ENCODE measurements at regions not wholly inside any gene's neighbourhood (a gene's known extent, or its start where the extent isn't known, plus 50 kb on each side); places are given as distances from the start of the nearest gene placed in this dataset.

DNA sequence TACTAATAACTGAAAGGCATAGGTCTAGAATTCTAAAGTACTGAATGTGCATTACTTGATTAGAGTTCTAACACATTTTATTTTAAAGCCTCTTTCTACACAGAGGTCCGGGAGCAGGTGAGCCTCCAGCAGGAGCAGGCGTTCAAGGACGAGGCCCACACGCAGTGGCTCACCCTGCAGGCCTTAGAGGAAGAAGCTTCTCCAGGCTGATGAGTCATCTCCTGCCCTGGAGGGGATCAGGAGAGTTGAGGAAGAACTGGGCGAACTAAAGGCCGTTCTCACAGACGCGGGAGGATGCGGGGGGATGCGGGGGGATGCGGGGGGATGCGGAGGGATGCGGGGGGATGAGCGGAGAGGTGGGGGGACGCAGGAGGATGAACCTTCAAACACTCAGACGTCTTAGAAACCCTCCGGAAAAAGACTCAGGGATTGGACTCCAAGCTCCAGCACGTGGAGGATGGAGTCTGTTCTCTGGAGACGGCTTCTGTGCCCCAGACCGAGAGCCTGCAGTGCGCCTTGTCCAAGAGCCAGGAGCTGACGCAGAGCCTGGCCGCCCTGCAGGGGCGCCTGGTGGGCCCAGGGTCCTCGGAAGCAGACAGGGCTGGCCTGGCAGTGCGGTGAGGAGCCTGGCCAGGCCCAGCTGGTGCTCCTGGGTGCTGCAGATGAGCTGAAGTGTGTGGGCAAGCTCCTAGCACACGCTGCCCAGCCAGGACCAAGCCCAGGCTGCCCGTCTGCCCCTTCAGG lies 433.7 kb upstream of the TPK1 start:
- no peak for TF ChIP-seq TEAD2 (tag; IDR thresholded peaks at IDR 0.05)
- TF ChIP-seq MEF2A (IDR thresholded peaks at IDR 0.05; ENCODE audit: control insufficient read depth, low read depth, low read length), result no peak
- no peak for TF ChIP-seq ZNF695 (CRISPR knock-in tag; IDR thresholded peaks at IDR 0.05)
- TF ChIP-seq FOS (IDR thresholded peaks at IDR 0.05; ENCODE audit: extremely low read depth, insufficient read length), result no peak
- TF ChIP-seq, protein P1, sequence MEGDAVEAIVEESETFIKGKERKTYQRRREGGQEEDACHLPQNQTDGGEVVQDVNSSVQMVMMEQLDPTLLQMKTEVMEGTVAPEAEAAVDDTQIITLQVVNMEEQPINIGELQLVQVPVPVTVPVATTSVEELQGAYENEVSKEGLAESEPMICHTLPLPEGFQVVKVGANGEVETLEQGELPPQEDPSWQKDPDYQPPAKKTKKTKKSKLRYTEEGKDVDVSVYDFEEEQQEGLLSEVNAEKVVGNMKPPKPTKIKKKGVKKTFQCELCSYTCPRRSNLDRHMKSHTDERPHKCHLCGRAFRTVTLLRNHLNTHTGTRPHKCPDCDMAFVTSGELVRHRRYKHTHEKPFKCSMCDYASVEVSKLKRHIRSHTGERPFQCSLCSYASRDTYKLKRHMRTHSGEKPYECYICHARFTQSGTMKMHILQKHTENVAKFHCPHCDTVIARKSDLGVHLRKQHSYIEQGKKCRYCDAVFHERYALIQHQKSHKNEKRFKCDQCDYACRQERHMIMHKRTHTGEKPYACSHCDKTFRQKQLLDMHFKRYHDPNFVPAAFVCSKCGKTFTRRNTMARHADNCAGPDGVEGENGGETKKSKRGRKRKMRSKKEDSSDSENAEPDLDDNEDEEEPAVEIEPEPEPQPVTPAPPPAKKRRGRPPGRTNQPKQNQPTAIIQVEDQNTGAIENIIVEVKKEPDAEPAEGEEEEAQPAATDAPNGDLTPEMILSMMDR (IDR thresholded peaks at IDR 0.05 in 2 of 3, conservative IDR thresholded peaks at IDR 0.05 in 1 of 3; ENCODE audit: insufficient read depth in 2 of 3, low read depth in 1 of 3, low read length in 3 of 3), result no peak
- no peak for TF ChIP-seq ZNF23 (CRISPR knock-in tag; IDR thresholded peaks at IDR 0.05)
- no peak for TF ChIP-seq ZBTB8A (IDR thresholded peaks at IDR 0.05; ENCODE audit: partially characterized antibody)
- no peak for TF ChIP-seq KLF10 (CRISPR knock-in tag; IDR thresholded peaks at IDR 0.05)
- TF ChIP-seq, protein P2, sequence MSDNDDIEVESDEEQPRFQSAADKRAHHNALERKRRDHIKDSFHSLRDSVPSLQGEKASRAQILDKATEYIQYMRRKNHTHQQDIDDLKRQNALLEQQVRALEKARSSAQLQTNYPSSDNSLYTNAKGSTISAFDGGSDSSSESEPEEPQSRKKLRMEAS (CRISPR knock-in tag; IDR thresholded peaks at IDR 0.05), result no peak
- TF ChIP-seq, protein P3, sequence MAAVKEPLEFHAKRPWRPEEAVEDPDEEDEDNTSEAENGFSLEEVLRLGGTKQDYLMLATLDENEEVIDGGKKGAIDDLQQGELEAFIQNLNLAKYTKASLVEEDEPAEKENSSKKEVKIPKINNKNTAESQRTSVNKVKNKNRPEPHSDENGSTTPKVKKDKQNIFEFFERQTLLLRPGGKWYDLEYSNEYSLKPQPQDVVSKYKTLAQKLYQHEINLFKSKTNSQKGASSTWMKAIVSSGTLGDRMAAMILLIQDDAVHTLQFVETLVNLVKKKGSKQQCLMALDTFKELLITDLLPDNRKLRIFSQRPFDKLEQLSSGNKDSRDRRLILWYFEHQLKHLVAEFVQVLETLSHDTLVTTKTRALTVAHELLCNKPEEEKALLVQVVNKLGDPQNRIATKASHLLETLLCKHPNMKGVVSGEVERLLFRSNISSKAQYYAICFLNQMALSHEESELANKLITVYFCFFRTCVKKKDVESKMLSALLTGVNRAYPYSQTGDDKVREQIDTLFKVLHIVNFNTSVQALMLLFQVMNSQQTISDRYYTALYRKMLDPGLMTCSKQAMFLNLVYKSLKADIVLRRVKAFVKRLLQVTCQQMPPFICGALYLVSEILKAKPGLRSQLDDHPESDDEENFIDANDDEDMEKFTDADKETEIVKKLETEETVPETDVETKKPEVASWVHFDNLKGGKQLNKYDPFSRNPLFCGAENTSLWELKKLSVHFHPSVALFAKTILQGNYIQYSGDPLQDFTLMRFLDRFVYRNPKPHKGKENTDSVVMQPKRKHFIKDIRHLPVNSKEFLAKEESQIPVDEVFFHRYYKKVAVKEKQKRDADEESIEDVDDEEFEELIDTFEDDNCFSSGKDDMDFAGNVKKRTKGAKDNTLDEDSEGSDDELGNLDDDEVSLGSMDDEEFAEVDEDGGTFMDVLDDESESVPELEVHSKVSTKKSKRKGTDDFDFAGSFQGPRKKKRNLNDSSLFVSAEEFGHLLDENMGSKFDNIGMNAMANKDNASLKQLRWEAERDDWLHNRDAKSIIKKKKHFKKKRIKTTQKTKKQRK (IDR thresholded peaks at IDR 0.05; ENCODE audit: borderline replicate concordance, low read depth, low read length), result no peak
- no peak for TF ChIP-seq HDAC6 (IDR thresholded peaks at IDR 0.05; ENCODE audit: low read depth, low read length)
- TF ChIP-seq MIER1 (IDR thresholded peaks at IDR 0.05; ENCODE audit: low read depth), result no peak
- no peak for TF ChIP-seq RAD21 (CRISPR knock-in tag; conservative IDR thresholded peaks at IDR 0.05 in 1 of 2, IDR thresholded peaks at IDR 0.05 in 1 of 2)
- TF ChIP-seq MYC (IDR thresholded peaks at IDR 0.05; ENCODE audit: low read depth, low read length), result no peak
- no peak for TF ChIP-seq MYC (CRISPR knock-in tag; IDR thresholded peaks at IDR 0.05; ENCODE audit: borderline replicate concordance, low read depth)

Data from K562 (cell line).